WTC11 (cell line): ENCODE measurements at regions not wholly inside any gene's neighbourhood (a gene's known extent, or its start where the extent isn't known, plus 50 kb on each side); places are given as distances from the start of the nearest gene placed in this dataset.

Experiments
- ATAC-seq: fragments of 200-7000 bp; cut with Tn5 transposase; 2 replicates; pipeline ENCODE4 v1.10.0; 2021; ENCODE audit warnings: mild to moderate bottlenecking, moderate library complexity
- CTCF ChIA-PET: fragments of 300-600 bp; sonication (Branson Sonifier 250); formaldehyde crosslinking; loops from one replicate; lab custom pipeline; 2021; ENCODE audit warnings: antibody characterized with exemption; lab: Charles Lee
- POLR2A ChIA-PET: fragments of 350-600 bp; sonication (Branson Sonifier 250); formaldehyde crosslinking; loops from one replicate; lab custom pipeline; 2021; ENCODE audit warnings: antibody characterized with exemption; lab: Charles Lee
- DNase-seq: peaks from one replicate; pipeline ENCODE4 v3.0.0; 2021; ENCODE audit warnings: low spot score
- H3K27ac Mint-ChIP-seq: 2 replicates; pipeline ENCODE4 v1.8.0; 2021; ENCODE audit warnings: mixed read lengths
- H3K27me3 Mint-ChIP-seq: 2 replicates; pipeline ENCODE4 v1.8.0; 2021; ENCODE audit warnings: low read depth, mild to moderate bottlenecking, moderate library complexity, mixed read lengths
- H3K36me3 Mint-ChIP-seq: 2 replicates; pipeline ENCODE4 v1.8.0; 2021; ENCODE audit warnings: mixed read lengths
- H3K4me1 Mint-ChIP-seq: 2 replicates; pipeline ENCODE4 v1.8.0; 2022; ENCODE audit warnings: mixed read lengths
- H3K4me3 Mint-ChIP-seq: 2 replicates; pipeline ENCODE4 v1.8.0; 2021; ENCODE audit warnings: mild to moderate bottlenecking, moderate library complexity, mixed read lengths
- H3K9me3 Mint-ChIP-seq: 2 replicates; pipeline ENCODE4 v1.8.0; 2021; ENCODE audit warnings: mixed read lengths
- ATF3 ChIP-seq: sonication (generic); formaldehyde crosslinking; conservative IDR thresholded peaks from 2 replicates; pipeline ENCODE4 v1.8.1; 2022; ENCODE audit warnings: mild to moderate bottlenecking, missing genetic modification reagents
- CREB1 ChIP-seq: sonication (generic); formaldehyde crosslinking; IDR thresholded peaks from 2 replicates; pipeline ENCODE4 v1.8.0; 2023; ENCODE audit warnings: mild to moderate bottlenecking, missing genetic modification reagents
- ESRRA ChIP-seq: sonication (generic); formaldehyde crosslinking; IDR thresholded peaks from 2 replicates; pipeline ENCODE4 v1.8.1; 2022; ENCODE audit warnings: mild to moderate bottlenecking, missing genetic modification reagents, borderline replicate concordance
- FOXJ3 ChIP-seq: sonication (generic); formaldehyde crosslinking; IDR thresholded peaks from 2 replicates; pipeline ENCODE4 v1.9.0; 2021; ENCODE audit warnings: missing genetic modification reagents, mild to moderate bottlenecking, borderline replicate concordance
- GABPB1 ChIP-seq: sonication (generic); formaldehyde crosslinking; IDR thresholded peaks from 2 replicates; pipeline ENCODE4 v1.8.1; 2023; ENCODE audit warnings: mild to moderate bottlenecking, missing genetic modification reagents
- MAX ChIP-seq: sonication (generic); formaldehyde crosslinking; IDR thresholded peaks from 2 replicates; pipeline ENCODE4 v1.8.0; 2022; ENCODE audit warnings: mild to moderate bottlenecking, missing genetic modification reagents
- MYBL2 ChIP-seq: sonication (generic); formaldehyde crosslinking; IDR thresholded peaks from 2 replicates; pipeline ENCODE4 v1.8.1; 2023; ENCODE audit warnings: mild to moderate bottlenecking, moderate library complexity, missing genetic modification reagents
- NFYB ChIP-seq: sonication (generic); formaldehyde crosslinking; conservative IDR thresholded peaks from 2 replicates; pipeline ENCODE4 v1.8.0; 2022; ENCODE audit warnings: low read depth, missing genetic modification reagents
- NR1H2 ChIP-seq: sonication (generic); formaldehyde crosslinking; IDR thresholded peaks from 2 replicates; pipeline ENCODE4 v1.9.0; 2021; ENCODE audit warnings: mild to moderate bottlenecking, moderate library complexity, missing genetic modification reagents
- OVOL2 ChIP-seq: fragments of 250-450 bp; sonication (Bioruptor Pico); IDR thresholded peaks from 2 replicates; pipeline ENCODE4 v1.9.0; 2021; ENCODE audit warnings: mild to moderate bottlenecking, borderline replicate concordance
- RORB ChIP-seq: fragments of 250-450 bp; sonication (Bioruptor Pico); IDR thresholded peaks from 2 replicates; pipeline ENCODE4 v1.9.0; 2021; ENCODE audit warnings: mild to moderate bottlenecking
- SMAD4 ChIP-seq: sonication (generic); formaldehyde crosslinking; IDR thresholded peaks from 2 replicates; pipeline ENCODE4 v1.8.0; 2022; ENCODE audit warnings: mild to moderate bottlenecking, missing genetic modification reagents
- TEAD1 ChIP-seq: sonication (generic); formaldehyde crosslinking; IDR thresholded peaks from 2 replicates; pipeline ENCODE4 v1.8.0; 2022; ENCODE audit warnings: mild to moderate bottlenecking, missing genetic modification reagents
- TEAD4 ChIP-seq: sonication (generic); formaldehyde crosslinking; IDR thresholded peaks from 2 replicates; pipeline ENCODE4 v1.8.0; 2022; ENCODE audit warnings: mild to moderate bottlenecking, missing genetic modification reagents
- ZNF121 ChIP-seq: sonication (generic); formaldehyde crosslinking; IDR thresholded peaks from 2 replicates; pipeline ENCODE4 v1.8.0; 2023; ENCODE audit warnings: missing genetic modification reagents
- ZNF671 ChIP-seq: fragments of 250-450 bp; sonication (Bioruptor Pico); IDR thresholded peaks from 2 replicates; pipeline ENCODE4 v1.8.0; 2021; ENCODE audit warnings: mild to moderate bottlenecking
- TF ChIP-seq, protein P1 (sequence below): sonication (generic); formaldehyde crosslinking; IDR thresholded peaks from 2 replicates; pipeline ENCODE4 v1.8.1; 2022; ENCODE audit warnings: low read depth, missing genetic modification reagents, borderline replicate concordance
- TF ChIP-seq, protein P2 (sequence below): sonication (generic); formaldehyde crosslinking; IDR thresholded peaks from 2 replicates; pipeline ENCODE4 v1.8.1; 2022; ENCODE audit warnings: mild to moderate bottlenecking, missing genetic modification reagents, moderate library complexity, borderline replicate concordance

DNA sequence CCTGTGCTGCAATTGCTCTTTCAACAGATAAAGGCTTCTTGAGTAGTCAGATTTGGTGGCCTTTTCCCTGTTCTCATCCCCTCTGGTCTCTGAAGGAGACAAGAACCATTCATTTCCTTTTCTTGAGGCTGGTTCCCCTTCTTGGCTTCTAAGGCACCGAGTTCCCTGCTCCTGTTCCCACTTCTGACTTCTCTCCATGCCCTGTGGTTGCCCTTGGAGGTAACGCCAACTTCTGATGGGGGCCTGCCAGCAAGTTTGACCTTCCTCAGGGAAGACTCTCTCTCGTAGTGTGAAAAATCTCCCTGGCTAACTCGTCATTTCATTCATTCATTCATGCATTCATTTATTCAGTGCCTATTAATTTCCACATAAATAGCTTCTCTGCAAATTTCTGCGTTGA, 302.4 kb upstream of the SOX11 start:
- CTCF ChIA-PET: no interaction called here
- Mint-ChIP-seq H3K9me3 (peaks cover 85% of the 10 kb centered on the region), H3K36me3 (peaks cover 68% of the 10 kb centered on the region)

DNA sequence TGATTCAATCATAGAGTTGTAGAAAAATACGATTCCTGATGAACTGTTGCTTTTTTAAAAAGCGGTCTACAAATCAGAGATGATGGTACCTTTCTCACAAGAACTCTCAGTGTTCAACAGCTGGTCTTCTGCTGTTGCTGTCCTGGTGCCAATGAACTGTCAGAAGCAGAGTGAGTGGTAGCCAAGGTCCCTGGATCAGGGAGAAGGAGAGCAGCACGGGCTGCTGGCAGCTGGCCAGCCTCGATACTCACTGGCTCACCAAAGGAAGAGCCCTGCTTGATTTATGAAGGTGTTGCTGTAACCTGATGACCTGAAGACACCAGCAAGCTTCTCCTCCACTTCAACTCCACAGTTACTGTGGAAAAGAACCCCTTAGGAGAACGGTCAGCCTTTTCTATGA, 300.8 kb upstream of the SOX11 start:
- Mint-ChIP-seq H3K27ac (no peak overlapping the region), H3K4me1 (no peaks in the 10 kb centered on the region), H3K9me3 (peaks cover 82% of the 10 kb centered on the region), H3K36me3 (peaks cover 72% of the 10 kb centered on the region)
- CTCF ChIA-PET: no interaction called here
- TF ChIP-seq MAX (CRISPR knock-in tag) (no peak), ZNF121 (no peak), CREB1 (CRISPR knock-in tag) (no peak), FOXJ3 (CRISPR knock-in tag) (no peak), RORB (no peak)
- TF ChIP-seq, all 79 proteins: peak for 0
- DNase-seq (no peak), ATAC-seq (no peak)
- POLR2A ChIA-PET: no interaction called here
- H3K27me3 Mint-ChIP-seq: peaks cover 4% of the 10 kb centered on the region
- H3K4me3 Mint-ChIP-seq: no peak overlapping the region

More for the DNA sequence above, 302.4 kb upstream of the SOX11 start:
- Mint-ChIP-seq H3K27ac (no peak overlapping the region), H3K27me3 (peaks cover 2% of the 10 kb centered on the region), H3K4me3 (no peak overlapping the region), H3K4me1 (no peaks in the 10 kb centered on the region)
- DNase-seq: no peak
- no peak for TF ChIP-seq MYBL2 (CRISPR knock-in tag)
- TF ChIP-seq, protein P1, sequence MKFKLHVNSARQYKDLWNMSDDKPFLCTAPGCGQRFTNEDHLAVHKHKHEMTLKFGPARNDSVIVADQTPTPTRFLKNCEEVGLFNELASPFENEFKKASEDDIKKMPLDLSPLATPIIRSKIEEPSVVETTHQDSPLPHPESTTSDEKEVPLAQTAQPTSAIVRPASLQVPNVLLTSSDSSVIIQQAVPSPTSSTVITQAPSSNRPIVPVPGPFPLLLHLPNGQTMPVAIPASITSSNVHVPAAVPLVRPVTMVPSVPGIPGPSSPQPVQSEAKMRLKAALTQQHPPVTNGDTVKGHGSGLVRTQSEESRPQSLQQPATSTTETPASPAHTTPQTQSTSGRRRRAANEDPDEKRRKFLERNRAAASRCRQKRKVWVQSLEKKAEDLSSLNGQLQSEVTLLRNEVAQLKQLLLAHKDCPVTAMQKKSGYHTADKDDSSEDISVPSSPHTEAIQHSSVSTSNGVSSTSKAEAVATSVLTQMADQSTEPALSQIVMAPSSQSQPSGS (CRISPR knock-in tag): no peak
- no peak for TF ChIP-seq TEAD1 (CRISPR knock-in tag)
- TF ChIP-seq MAX (CRISPR knock-in tag): no peak
- no peak for ATAC-seq
- POLR2A ChIA-PET: no interaction called here

GRCh38 chr2:5392658-5393057, 299.5 kb upstream of the SOX11 start:
- CTCF ChIA-PET: no interaction called here
- H3K4me1 Mint-ChIP-seq: no peaks in the 10 kb centered on the region
- POLR2A ChIA-PET: no interaction called here
- TF ChIP-seq, protein P2, sequence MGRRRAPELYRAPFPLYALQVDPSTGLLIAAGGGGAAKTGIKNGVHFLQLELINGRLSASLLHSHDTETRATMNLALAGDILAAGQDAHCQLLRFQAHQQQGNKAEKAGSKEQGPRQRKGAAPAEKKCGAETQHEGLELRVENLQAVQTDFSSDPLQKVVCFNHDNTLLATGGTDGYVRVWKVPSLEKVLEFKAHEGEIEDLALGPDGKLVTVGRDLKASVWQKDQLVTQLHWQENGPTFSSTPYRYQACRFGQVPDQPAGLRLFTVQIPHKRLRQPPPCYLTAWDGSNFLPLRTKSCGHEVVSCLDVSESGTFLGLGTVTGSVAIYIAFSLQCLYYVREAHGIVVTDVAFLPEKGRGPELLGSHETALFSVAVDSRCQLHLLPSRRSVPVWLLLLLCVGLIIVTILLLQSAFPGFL (CRISPR knock-in tag): no peak
- no peak for TF ChIP-seq SMAD4 (CRISPR knock-in tag)
- TF ChIP-seq ATF3 (CRISPR knock-in tag): no peak
- no peak for TF ChIP-seq NR1H2 (CRISPR knock-in tag)
- TF ChIP-seq, protein P1 (CRISPR knock-in tag): no peak
- TF ChIP-seq ESRRA (CRISPR knock-in tag): no peak
- H3K9me3 Mint-ChIP-seq: peaks cover 82% of the 10 kb centered on the region
- peaks cover 5% of the 10 kb centered on the region; the same call in 1 of the 2 replicates for H3K27me3 Mint-ChIP-seq
- no peak overlapping the region for H3K4me3 Mint-ChIP-seq
- DNase-seq (no peak), ATAC-seq (no peak)
- peaks cover 74% of the 10 kb centered on the region for H3K36me3 Mint-ChIP-seq
- H3K27ac Mint-ChIP-seq: no peak overlapping the region

DNA sequence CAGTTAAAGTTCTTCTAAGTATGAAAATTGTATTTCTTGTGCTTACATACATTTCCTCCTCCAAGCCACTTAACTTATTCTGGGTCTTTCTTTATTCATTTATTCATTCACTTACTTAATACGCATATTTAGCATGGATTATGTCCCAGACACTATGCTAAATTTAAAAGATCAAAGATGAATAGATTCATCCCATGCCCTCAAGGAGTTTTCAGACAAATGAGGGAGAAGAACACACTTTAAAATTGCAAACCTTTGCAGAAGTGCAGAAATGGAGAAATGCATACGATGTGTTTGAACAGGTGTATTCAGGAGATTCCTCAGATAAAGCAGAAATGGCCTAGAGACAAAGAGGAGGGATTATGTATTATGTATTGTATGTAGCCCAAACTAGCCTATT, 298.7 kb upstream of the SOX11 start:
- Mint-ChIP-seq H3K36me3 (peaks cover 73% of the 10 kb centered on the region), H3K27ac (no peak overlapping the region), H3K9me3 (peaks cover 81% of the 10 kb centered on the region), H3K27me3 (peaks cover 6% of the 10 kb centered on the region; the same call in 1 of the 2 replicates), H3K4me3 (no peak overlapping the region), H3K4me1 (no peaks in the 10 kb centered on the region)
- no peak for DNase-seq
- POLR2A ChIA-PET: no interaction called here
- ATAC-seq: no peak
- no peak for TF ChIP-seq GABPB1 (CRISPR knock-in tag)
- no peak for TF ChIP-seq OVOL2 (CRISPR knock-in tag)
- TF ChIP-seq ESRRA (CRISPR knock-in tag): no peak
- no peak for TF ChIP-seq ZNF671 (CRISPR knock-in tag)
- TF ChIP-seq FOXJ3 (CRISPR knock-in tag): no peak
- TF ChIP-seq NFYB (CRISPR knock-in tag): no peak
- TF ChIP-seq TEAD4 (CRISPR knock-in tag): no peak
- CTCF ChIA-PET: no interaction called here
